ENCODE measurements at regions not wholly inside any gene's neighbourhood (a gene's known extent, or its start where the extent isn't known, plus 50 kb on each side); places are given as distances from the start of the nearest gene placed in this dataset.

DNA sequence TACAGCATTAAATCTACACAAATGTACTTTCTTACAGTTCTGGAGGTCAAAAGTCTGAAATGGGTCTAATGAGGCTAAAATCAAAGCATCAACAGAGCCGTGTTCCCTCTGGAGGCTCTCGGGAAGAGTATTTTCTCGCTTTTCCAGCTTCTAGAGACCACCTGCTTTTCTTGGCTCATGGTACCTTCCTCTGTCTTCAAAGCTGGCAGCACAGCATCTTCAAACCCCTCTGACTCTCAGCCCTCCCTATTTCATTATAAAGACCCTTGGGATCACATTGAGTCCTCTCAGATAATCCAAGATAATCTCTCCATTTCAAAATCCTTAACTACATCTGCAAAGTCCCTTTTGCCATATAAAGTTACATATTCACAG, 117.8 kb upstream of the NCK2 start:
- peaks cover 3% of the 10 kb centered on the region for H3K27me3 Mint-ChIP-seq
- no peak overlapping the region for H3K4me3 Mint-ChIP-seq
- H3K36me3 Mint-ChIP-seq (ENCODE audit: low read depth) = no peaks in the 10 kb centered on the region
- TF ChIP-seq, protein P1, sequence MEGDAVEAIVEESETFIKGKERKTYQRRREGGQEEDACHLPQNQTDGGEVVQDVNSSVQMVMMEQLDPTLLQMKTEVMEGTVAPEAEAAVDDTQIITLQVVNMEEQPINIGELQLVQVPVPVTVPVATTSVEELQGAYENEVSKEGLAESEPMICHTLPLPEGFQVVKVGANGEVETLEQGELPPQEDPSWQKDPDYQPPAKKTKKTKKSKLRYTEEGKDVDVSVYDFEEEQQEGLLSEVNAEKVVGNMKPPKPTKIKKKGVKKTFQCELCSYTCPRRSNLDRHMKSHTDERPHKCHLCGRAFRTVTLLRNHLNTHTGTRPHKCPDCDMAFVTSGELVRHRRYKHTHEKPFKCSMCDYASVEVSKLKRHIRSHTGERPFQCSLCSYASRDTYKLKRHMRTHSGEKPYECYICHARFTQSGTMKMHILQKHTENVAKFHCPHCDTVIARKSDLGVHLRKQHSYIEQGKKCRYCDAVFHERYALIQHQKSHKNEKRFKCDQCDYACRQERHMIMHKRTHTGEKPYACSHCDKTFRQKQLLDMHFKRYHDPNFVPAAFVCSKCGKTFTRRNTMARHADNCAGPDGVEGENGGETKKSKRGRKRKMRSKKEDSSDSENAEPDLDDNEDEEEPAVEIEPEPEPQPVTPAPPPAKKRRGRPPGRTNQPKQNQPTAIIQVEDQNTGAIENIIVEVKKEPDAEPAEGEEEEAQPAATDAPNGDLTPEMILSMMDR (IDR thresholded peaks at IDR 0.05) = no peak
- no peak overlapping the region for H3K27ac Mint-ChIP-seq
- no peak for DNase-seq
- ChIA-PET CTCF (no interaction called here), POLR2A (no interaction called here)
- intact Hi-C loops (cut with micrococcal nuclease) = no loop called here
- no peaks in the 10 kb centered on the region for H3K4me1 Mint-ChIP-seq (ENCODE audit: low read depth)
- ATAC-seq = no peak
- H3K9me3 Mint-ChIP-seq = no peaks in the 10 kb centered on the region

DNA sequence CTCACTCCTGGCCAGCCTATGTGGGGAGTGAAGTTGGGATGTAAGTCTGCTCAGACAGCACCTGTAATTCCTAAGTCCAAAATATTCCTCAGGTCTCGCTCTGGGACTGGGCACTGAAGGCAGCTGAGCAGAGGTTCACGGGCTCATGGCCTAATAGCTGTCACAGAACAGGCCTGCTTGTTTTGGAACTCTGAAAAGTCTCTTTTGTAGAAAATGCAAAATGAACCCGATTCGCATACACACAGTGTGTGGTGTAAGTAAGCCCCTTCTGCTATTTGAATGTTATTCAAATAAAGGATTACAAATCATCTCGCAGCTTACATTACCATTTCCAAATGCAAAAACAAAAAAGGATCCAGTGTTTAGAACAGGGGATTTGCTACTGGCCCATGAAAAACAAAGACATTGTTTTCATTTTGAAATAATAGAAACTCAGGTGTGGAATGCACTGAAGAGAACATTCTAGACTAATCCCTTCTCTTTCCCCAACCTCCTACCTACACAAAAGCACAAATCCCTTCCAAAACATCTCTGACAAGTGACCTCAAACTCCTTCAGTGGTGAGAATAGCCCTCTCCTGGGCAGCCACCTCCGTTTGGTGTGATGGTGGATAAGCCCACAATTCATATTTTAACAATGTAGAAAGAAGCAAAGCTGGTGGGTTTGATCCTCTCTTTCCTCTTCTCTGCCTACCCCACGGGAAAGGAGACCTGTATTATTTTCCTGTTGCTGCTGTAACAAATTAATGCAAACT, 118.3 kb upstream of the NCK2 start:
- no peaks in the 10 kb centered on the region for H3K9me3 Mint-ChIP-seq
- no peak overlapping the region for H3K27ac Mint-ChIP-seq
- H3K36me3 Mint-ChIP-seq (ENCODE audit: low read depth) = no peaks in the 10 kb centered on the region
- no peaks in the 10 kb centered on the region for H3K4me1 Mint-ChIP-seq (ENCODE audit: low read depth)
- intact Hi-C loops (cut with micrococcal nuclease) = no loop called here
- ATAC-seq (no peak), DNase-seq (no peak)
- H3K27me3 Mint-ChIP-seq = peaks cover 3% of the 10 kb centered on the region
- ChIA-PET POLR2A (no interaction called here), CTCF (no interaction called here)
- TF ChIP-seq, protein P1 (IDR thresholded peaks at IDR 0.05) = no peak
- H3K4me3 Mint-ChIP-seq = no peak overlapping the region

DNA sequence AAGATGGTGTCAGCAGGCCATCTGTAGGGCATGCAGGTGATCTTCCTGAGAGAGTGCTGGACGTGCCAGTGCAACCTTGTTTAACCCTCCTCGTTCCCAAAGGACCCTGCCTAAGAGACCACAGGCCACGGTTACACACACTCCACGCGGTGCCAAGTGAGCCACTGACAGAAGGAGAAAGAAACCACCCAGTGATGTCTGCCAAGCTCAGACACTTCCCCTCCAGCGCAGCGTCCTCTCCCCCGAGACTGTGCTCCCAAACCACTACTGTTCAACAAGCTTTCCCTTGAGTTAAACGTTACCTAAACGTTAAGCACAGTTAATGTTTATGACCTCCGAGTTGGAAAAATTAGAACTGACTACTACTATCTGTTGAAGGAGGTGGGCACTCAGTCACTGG, 119.1 kb upstream of the NCK2 start:
- POLR2A ChIA-PET = no interaction called here
- Mint-ChIP-seq H3K9me3 (no peaks in the 10 kb centered on the region), H3K27ac (no peak overlapping the region), H3K4me1 (ENCODE audit: low read depth) (no peaks in the 10 kb centered on the region), H3K4me3 (no peak overlapping the region), H3K36me3 (ENCODE audit: low read depth) (no peaks in the 10 kb centered on the region), H3K27me3 (peaks cover 3% of the 10 kb centered on the region)
- TF ChIP-seq, protein P1 (IDR thresholded peaks at IDR 0.05) = no peak
- intact Hi-C loops (cut with micrococcal nuclease) = no loop called here
- DNase-seq = no peak
- CTCF ChIA-PET = interaction anchor here (0.8 kb wide), 1 partner anchor 104 kb away, joined by 3 read pairs; no protein-coding TSS in a partner anchor
- ATAC-seq = no peak

DNA sequence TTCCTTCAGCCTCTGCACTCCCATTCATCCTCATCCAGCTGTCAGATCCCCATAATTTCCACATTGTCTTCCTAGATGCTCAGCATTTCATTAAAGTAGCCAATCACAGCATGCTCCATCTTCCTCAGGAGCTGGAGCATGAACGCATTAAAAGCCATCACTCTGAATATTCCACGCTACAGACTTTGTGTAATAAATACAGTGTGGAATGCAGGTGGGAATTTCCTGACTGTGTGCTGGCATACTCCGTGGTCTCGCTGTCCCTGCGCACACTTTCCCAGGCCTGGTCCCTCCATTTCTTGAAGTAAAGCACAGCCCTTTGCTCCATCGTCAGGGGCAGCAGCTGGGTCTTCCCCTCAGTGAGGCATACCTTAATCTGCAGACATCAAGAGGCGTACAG, 123.7 kb upstream of the NCK2 start:
- ChIA-PET CTCF (interaction anchor here (1.0 kb wide), 1 partner anchor 44 kb away, joined by 4 read pairs; no protein-coding TSS in a partner anchor), POLR2A (no interaction called here)
- TF ChIP-seq, protein P1 (IDR thresholded peaks at IDR 0.05) = no peak
- ATAC-seq (no peak), DNase-seq (no peak)
- Mint-ChIP-seq H3K4me1 (ENCODE audit: low read depth) (peaks cover 5% of the 10 kb centered on the region), H3K27me3 (peaks cover 1% of the 10 kb centered on the region), H3K9me3 (no peaks in the 10 kb centered on the region), H3K36me3 (ENCODE audit: low read depth) (no peaks in the 10 kb centered on the region), H3K27ac (no peak overlapping the region), H3K4me3 (no peak overlapping the region)
- intact Hi-C loops (cut with micrococcal nuclease) = no loop called here

DNA sequence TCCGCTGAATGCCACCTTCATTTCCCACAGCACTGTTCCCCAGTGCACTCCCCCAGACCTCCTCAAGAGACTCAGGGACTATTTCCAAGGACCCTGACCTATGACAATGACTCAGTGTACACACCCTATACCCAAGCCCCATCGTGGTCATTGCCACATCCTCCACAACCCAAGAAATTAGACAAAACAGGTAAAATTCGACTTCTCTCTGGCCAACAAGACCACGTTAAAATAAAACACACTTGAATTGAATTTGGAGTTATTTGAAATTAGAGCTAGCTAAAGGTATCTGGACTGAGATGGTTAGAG, 126.4 kb upstream of the NCK2 start:
- no peaks in the 10 kb centered on the region for H3K27me3 Mint-ChIP-seq
- H3K36me3 Mint-ChIP-seq (ENCODE audit: low read depth) = no peaks in the 10 kb centered on the region
- H3K4me3 Mint-ChIP-seq = no peak overlapping the region
- ChIA-PET CTCF (no interaction called here), POLR2A (interaction anchor here (1.3 kb wide), 1 partner anchor 19 kb away, joined by 3 read pairs; no protein-coding TSS in a partner anchor)
- intact Hi-C loops (cut with micrococcal nuclease) = no loop called here
- H3K4me1 Mint-ChIP-seq (ENCODE audit: low read depth) = peaks cover 5% of the 10 kb centered on the region
- ATAC-seq (no peak), DNase-seq (peak; percentile 31)
- H3K9me3 Mint-ChIP-seq = no peaks in the 10 kb centered on the region
- TF ChIP-seq, protein P1 (IDR thresholded peaks at IDR 0.05) = no peak
- H3K27ac Mint-ChIP-seq = no peak overlapping the region
